A549 (cell line): ENCODE measurements at regions not wholly inside any gene's neighbourhood (a gene's known extent, or its start where the extent isn't known, plus 50 kb on each side); places are given as distances from the start of the nearest gene placed in this dataset.

Experiments used
- ATAC-seq, 2 experiments: fragments of 200-7000 bp in 1 of 2; fragments of >200 bp in 1 of 2; cut with Nextera tagmentation in 1 of 2; cut with Tn5 transposase in 1 of 2; 3 replicates each; pipeline versions ENCODE4 v1.8.0 to v1.9.1; 2018 to 2020; ENCODE audit warnings: mild to moderate bottlenecking in 1 of 2, moderate library complexity in 1 of 2
- CTCF ChIA-PET: fragments of 300-600 bp; sonication (Branson Sonifier 250); formaldehyde crosslinking; extraction: SDS; loops from one replicate; lab custom pipeline; 2021; ENCODE audit warnings: antibody characterized with exemption, inconsistent platforms; lab: Yijun Ruan, JAX
- POLR2A ChIA-PET: fragments of 350-600 bp; formaldehyde crosslinking; extraction: SDS; loops from one replicate; lab custom pipeline; 2021; ENCODE audit warnings: antibody characterized with exemption, inconsistent platforms; lab: Yijun Ruan, JAX
- DNase-seq, 2 experiments: peaks; one replicate each; pipeline versions ENCODE4 v3.0.0 to v3.0.0-alpha.2; 2011 to 2016; ENCODE audit warnings: low read depth in 1 of 2, low spot score in 1 of 2
- FAIRE-seq: peaks from 2 replicates; lab custom pipeline; 2011; peaks lifted over from hg19 to GRCh38; lab: Jason Lieb, UNC
- H3K27ac ChIP-seq, 2 experiments: fragments of >200 bp; sonication (Bioruptor Twin); formaldehyde crosslinking; 3 replicates each; pipeline ENCODE4 v1.5.1; 2016 to 2017
- H3K4me1 ChIP-seq: fragments of >200 bp; sonication (Bioruptor Twin); formaldehyde crosslinking; 3 replicates; pipeline ENCODE4 v1.6.1; 2016
- H3K4me2 ChIP-seq: fragments of >200 bp; sonication (Bioruptor Twin); formaldehyde crosslinking; 3 replicates; pipeline ENCODE4 v1.6.1; 2016
- H3K4me3 ChIP-seq: fragments of >200 bp; sonication (Bioruptor Twin); formaldehyde crosslinking; 3 replicates; pipeline ENCODE4 v1.5.1; 2016
- H3K9me3 ChIP-seq: fragments of >200 bp; sonication (Bioruptor Twin); formaldehyde crosslinking; 3 replicates; pipeline ENCODE4 v1.6.1; 2016
- CEBPB ChIP-seq, 2 experiments: fragments of >200 bp in 1 of 2; sonication (Bioruptor Twin) in 1 of 2; formaldehyde crosslinking in 1 of 2; IDR thresholded peaks; 2 replicates each; pipeline ENCODE4 v1.6.1; 2012 to 2016
- CHD4 ChIP-seq: fragments of 200-600 bp; sonication (generic); IDR thresholded peaks from 2 replicates; pipeline ENCODE4 v1.6.1; 2016; ENCODE audit warnings: antibody characterized with exemption, mild to moderate bottlenecking, borderline replicate concordance
- E2F6 ChIP-seq: IDR thresholded peaks from 2 replicates; pipeline ENCODE4 v1.6.1; 2012; ENCODE audit warnings: low read depth, borderline replicate concordance
- EP300 ChIP-seq, 2 experiments: fragments of >200 bp; sonication (Bioruptor Twin); formaldehyde crosslinking; IDR thresholded peaks; 2 replicates in 1 of 2; 3 replicates in 1 of 2; pipeline ENCODE4 v1.6.1; 2016 to 2017
- ESRRA ChIP-seq: fragments of 150-350 bp; IDR thresholded peaks from 2 replicates; pipeline ENCODE4 v1.6.1; 2014; ENCODE audit warnings: mild to moderate bottlenecking, low read length, borderline replicate concordance
- FOSB ChIP-seq: fragments of 250-450 bp; sonication (Bioruptor Pico); IDR thresholded peaks from 2 replicates; pipeline ENCODE4 v1.5.0; 2020; ENCODE audit warnings: mild to moderate bottlenecking, moderate library complexity
- FOSL2 ChIP-seq, 2 experiments: fragments of 450-650 bp in 1 of 2; fragments of >200 bp in 1 of 2; sonication (Bioruptor Twin) in 1 of 2; formaldehyde crosslinking; IDR thresholded peaks; 2 replicates each; pipeline versions ENCODE4 v1.5.0 to v1.6.1; 2016 to 2020; ENCODE audit warnings: mild to moderate bottlenecking in 1 of 2, moderate library complexity in 1 of 2
- GATA3 ChIP-seq: IDR thresholded peaks from 2 replicates; pipeline ENCODE4 v1.6.1; 2012; ENCODE audit warnings: borderline replicate concordance
- HES2 ChIP-seq: fragments of >200 bp; sonication (Bioruptor Twin); formaldehyde crosslinking; IDR thresholded peaks from 2 replicates; pipeline ENCODE4 v1.6.1; 2016
- HOXA7 ChIP-seq: fragments of 250-450 bp; sonication (Bioruptor Pico); IDR thresholded peaks from 2 replicates; pipeline ENCODE4 v1.5.0; 2020; ENCODE audit warnings: mild to moderate bottlenecking, moderate library complexity
- HOXB13 ChIP-seq: fragments of 250-450 bp; sonication (Bioruptor Pico); IDR thresholded peaks from 2 replicates; pipeline ENCODE4 v1.5.0; 2020; ENCODE audit warnings: low read depth, mild to moderate bottlenecking, moderate library complexity
- KDM5A ChIP-seq: fragments of 200-600 bp; sonication (generic); IDR thresholded peaks from 2 replicates; pipeline ENCODE4 v1.6.1; 2016; ENCODE audit warnings: antibody characterized with exemption, mild to moderate bottlenecking
- MAFK ChIP-seq: fragments of 450-650 bp; IDR thresholded peaks from 2 replicates; pipeline ENCODE4 v1.6.1; 2014; ENCODE audit not compliant: partially characterized antibody
- MAZ ChIP-seq: fragments of 150-350 bp; IDR thresholded peaks from 2 replicates; pipeline ENCODE4 v1.6.1; 2014; ENCODE audit warnings: antibody characterized with exemption, low read depth, low read length, borderline replicate concordance
- MYC ChIP-seq: IDR thresholded peaks from 2 replicates; pipeline ENCODE4 v1.6.1; 2012; ENCODE audit warnings: mild to moderate bottlenecking, inconsistent platforms, low read length, improper control_type of control experiment, borderline replicate concordance
- NPAS2 ChIP-seq: fragments of 250-450 bp; sonication (Bioruptor Pico); IDR thresholded peaks from 2 replicates; pipeline ENCODE4 v1.8.0; 2022; ENCODE audit warnings: mild to moderate bottlenecking, moderate library complexity, borderline replicate concordance
- NR3C1 ChIP-seq: fragments of >200 bp; sonication (Bioruptor Twin); formaldehyde crosslinking; IDR thresholded peaks from 3 replicates; pipeline ENCODE4 v1.6.1; 2017
- PHF8 ChIP-seq: fragments of 200-600 bp; sonication (generic); IDR thresholded peaks from 2 replicates; pipeline ENCODE4 v1.6.1; 2016; ENCODE audit warnings: low read depth, mild to moderate bottlenecking, antibody characterized with exemption, moderate library complexity, borderline replicate concordance
- REST ChIP-seq: fragments of 200-600 bp; sonication (generic); IDR thresholded peaks from 2 replicates; pipeline ENCODE4 v1.6.1; 2016; ENCODE audit warnings: antibody characterized with exemption, mild to moderate bottlenecking, moderate library complexity
- RFX5 ChIP-seq: fragments of 450-650 bp; IDR thresholded peaks from 2 replicates; pipeline ENCODE4 v1.7.1; 2014; ENCODE audit warnings: antibody characterized with exemption, mild to moderate bottlenecking, moderate library complexity
- SMC3 ChIP-seq: fragments of >200 bp; sonication (Bioruptor Twin); formaldehyde crosslinking; IDR thresholded peaks from 3 replicates; pipeline ENCODE4 v1.6.1; 2018; ENCODE audit warnings: inconsistent platforms
- SREBF2 ChIP-seq: fragments of 450-650 bp; IDR thresholded peaks from 2 replicates; pipeline ENCODE4 v1.6.1; 2014; ENCODE audit warnings: mild to moderate bottlenecking, moderate library complexity
- TP53 ChIP-seq: fragments of 250-450 bp; sonication (Bioruptor Pico); IDR thresholded peaks from 2 replicates; pipeline ENCODE4 v1.5.0; 2021; ENCODE audit warnings: mild to moderate bottlenecking, moderate library complexity
- ZC3H11A ChIP-seq: fragments of 450-650 bp; IDR thresholded peaks from 2 replicates; pipeline ENCODE4 v1.6.1; 2014; ENCODE audit warnings: antibody characterized with exemption, mild to moderate bottlenecking
- ZNF302 ChIP-seq: fragments of 250-450 bp; sonication (Bioruptor Pico); IDR thresholded peaks from 2 replicates; pipeline ENCODE4 v1.9.0; 2021; ENCODE audit warnings: inconsistent platforms, mild to moderate bottlenecking, moderate library complexity
- ZSCAN20 ChIP-seq: fragments of 250-450 bp; sonication (Bioruptor Pico); IDR thresholded peaks from 2 replicates; pipeline ENCODE4 v1.8.0; 2022; ENCODE audit warnings: mild to moderate bottlenecking, moderate library complexity
- WGBS: methylation state at CpG from one replicate; pipeline ENCODE4 v1.1.6; 2017; ENCODE audit errors: missing lambda C conversion rate; 5-methylcytosine and 5-hydroxymethylcytosine counted together

- peaks cover 52% of the 10 kb centered on the region for H3K4me1 ChIP-seq
- H3K4me3 ChIP-seq, result no peak overlapping the region
- H3K9me3 ChIP-seq, result no peaks in the 10 kb centered on the region
- WGBS, result 93% methylated on average over 18 of the region's 18 CpGs
- FAIRE-seq (no peak), ATAC-seq (no peak), DNase-seq (no peak)
- no peak overlapping the region for H3K27ac ChIP-seq
- CTCF ChIA-PET, result interaction anchor here (0.6 to 2.8 kb wide), 7 partner anchors 9 to 465 kb away, joined by 3 to 12 read pairs (median 3); no protein-coding TSS in a partner anchor
- no peak overlapping the region for H3K4me2 ChIP-seq
- TF ChIP-seq GATA3 (no peak), CEBPB (IDR thresholded peaks at IDR 0.05) (no peak), NPAS2 (no peak), ZC3H11A (no peak), ESRRA (no peak), REST (no peak), MYC (no peak), MAZ (no peak), PHF8 (no peak), HOXA7 (CRISPR knock-in tag) (no peak), EP300 (IDR thresholded peaks at IDR 0.05) (no peak), FOSB (CRISPR knock-in tag) (no peak), HES2 (no peak), ZSCAN20 (no peak), ZNF302 (CRISPR knock-in tag) (no peak), SMC3 (no peak), KDM5A (no peak), TP53 (CRISPR knock-in tag) (no peak), MAFK (no peak)
- POLR2A ChIA-PET, result interaction anchor here (0.8 kb wide), 1 partner anchor 179 kb away, joined by 3 read pairs; no protein-coding TSS in a partner anchor
Measured at GRCh38 chr17:77312061-77312701, 171.4 kb downstream of the SEC14L1 start.

- ChIA-PET CTCF (interaction anchor here (0.6 to 2.8 kb wide), 8 partner anchors 8 to 625 kb away, joined by 3 to 12 read pairs (median 4); no protein-coding TSS in a partner anchor), POLR2A (interaction anchor here (0.6 to 0.8 kb wide), 3 partner anchors 18 to 546 kb away, joined by 3 read pairs; no protein-coding TSS in a partner anchor)
- no peaks in the 10 kb centered on the region for H3K9me3 ChIP-seq
- ATAC-seq, result no peak
- peak overlapping the region in 1 of 2 experiments; percentile 26; a peak in 1 of 6 replicates for H3K27ac ChIP-seq
- TF ChIP-seq CHD4 (no peak), HOXB13 (no peak), CEBPB (IDR thresholded peaks at IDR 0.05) (no peak), FOSL2 (IDR thresholded peaks at IDR 0.05) (no peak), FOSL2 (CRISPR knock-in tag; IDR thresholded peaks at IDR 0.05) (no peak), RFX5 (no peak), TP53 (CRISPR knock-in tag) (no peak), E2F6 (no peak), ESRRA (no peak), HOXA7 (CRISPR knock-in tag) (no peak), NR3C1 (no peak), REST (no peak), MAFK (no peak), SREBF2 (no peak)
- H3K4me1 ChIP-seq, result peaks cover 51% of the 10 kb centered on the region
- DNase-seq, result no peak
- FAIRE-seq, result no peak
- 91% methylated on average over 23 of the region's 23 CpGs for WGBS
- H3K4me3 ChIP-seq, result no peak overlapping the region
- H3K4me2 ChIP-seq, result no peak overlapping the region
Measured at GRCh38 chr17:77312786-77313599, 172.2 kb downstream of the SEC14L1 start.
